Bone marrow (tissue), 2 donors: ENCODE measurements at regions not wholly inside any gene's neighbourhood (a gene's known extent, or its start where the extent isn't known, plus 50 kb on each side); places are given as distances from the start of the nearest gene placed in this dataset.
"Not testable (repeated sequence)": the region's sequence is repeated elsewhere in the genome, so short reads cannot be mapped to it uniquely, and the experiment has no call there.

Source experiments
- DNase-seq, 2 donors: peaks; one replicate each; lab custom pipeline; 2025; lab: John Stamatoyannopoulos, UW

GRCh38 chr16:18263046-18263445, 73.5 kb downstream of the NPIPA8 start:
- DNase-seq, result not testable (repeated sequence)

DNA sequence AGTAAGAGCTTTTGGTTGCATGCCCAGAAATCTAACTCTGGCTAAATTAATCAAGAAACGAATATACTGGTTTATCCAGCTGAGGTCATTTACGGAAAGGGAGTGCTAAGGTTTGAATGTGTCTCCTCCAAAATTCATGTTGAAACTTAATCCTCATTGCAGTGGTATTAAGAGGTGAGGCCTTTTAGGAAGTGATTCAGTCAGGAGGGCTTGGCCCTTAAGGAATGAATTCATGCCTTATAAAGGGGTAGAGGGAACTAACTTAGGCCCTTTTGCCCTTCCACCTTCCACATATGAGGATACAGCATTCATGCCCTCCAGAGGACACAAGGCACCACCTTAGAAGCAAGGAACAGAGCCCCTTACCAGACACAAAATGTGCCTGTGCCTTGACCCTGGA, 74.7 kb downstream of the NPIPA8 start:
- DNase-seq, result not testable (repeated sequence)

DNA sequence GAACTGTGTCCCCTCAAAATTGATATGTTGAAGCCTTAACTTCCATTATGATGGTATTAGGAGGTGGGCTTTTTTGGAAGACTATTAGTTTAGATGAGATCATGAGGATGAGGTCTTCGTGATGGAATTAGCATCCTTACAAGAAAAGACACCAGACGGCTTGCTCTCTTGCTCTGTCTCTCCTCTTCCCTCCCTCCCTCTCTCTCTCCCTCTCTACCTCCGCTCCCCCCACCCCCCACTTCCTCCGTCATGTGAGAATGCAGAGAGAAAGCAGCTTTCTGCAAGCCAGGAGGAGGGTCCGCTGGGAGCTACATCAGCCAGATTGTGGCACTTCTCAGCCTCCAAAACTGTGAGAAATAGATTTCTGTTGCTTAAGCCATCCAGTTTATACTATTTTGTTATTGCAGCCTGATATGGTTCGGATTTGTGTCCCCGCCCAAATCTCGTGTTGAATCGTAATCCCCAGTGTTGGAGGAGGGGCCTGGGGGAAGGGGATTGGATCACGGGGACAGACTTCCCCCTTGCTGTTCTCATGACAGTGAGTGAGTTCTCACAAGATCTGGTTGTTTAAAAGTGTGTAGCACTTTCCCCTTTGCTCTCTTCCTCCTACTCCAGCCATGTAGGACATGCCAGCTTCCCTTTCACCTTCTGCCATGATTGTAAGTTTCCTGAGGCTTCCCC, 76.9 kb downstream of the NPIPA8 start:
- DNase-seq, result not testable (repeated sequence)

DNA sequence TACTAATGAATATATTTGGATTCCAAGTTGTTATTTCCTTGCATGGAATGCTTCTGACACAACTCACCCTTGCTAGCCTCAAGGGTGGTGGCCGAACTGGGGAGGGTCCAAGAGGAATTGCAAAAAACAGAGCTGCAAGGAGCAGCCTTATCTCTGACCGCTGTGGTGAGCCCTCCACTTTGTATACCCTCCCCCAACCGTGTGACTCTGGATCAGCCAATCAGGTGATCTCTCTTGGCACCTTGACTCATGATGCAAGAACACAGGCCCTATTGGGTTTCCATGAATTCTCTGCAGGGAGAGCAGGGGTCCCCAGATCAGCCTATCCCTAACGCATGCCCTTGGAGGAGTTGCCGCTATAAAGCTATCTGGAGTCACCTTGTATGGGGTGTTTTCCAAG, 83.6 kb downstream of the NPIPA8 start:
- DNase-seq, result not testable (repeated sequence)

GRCh38 chr16:18230505-18230904, 106.0 kb downstream of the NPIPA8 start:
- not testable (repeated sequence) for DNase-seq

DNA sequence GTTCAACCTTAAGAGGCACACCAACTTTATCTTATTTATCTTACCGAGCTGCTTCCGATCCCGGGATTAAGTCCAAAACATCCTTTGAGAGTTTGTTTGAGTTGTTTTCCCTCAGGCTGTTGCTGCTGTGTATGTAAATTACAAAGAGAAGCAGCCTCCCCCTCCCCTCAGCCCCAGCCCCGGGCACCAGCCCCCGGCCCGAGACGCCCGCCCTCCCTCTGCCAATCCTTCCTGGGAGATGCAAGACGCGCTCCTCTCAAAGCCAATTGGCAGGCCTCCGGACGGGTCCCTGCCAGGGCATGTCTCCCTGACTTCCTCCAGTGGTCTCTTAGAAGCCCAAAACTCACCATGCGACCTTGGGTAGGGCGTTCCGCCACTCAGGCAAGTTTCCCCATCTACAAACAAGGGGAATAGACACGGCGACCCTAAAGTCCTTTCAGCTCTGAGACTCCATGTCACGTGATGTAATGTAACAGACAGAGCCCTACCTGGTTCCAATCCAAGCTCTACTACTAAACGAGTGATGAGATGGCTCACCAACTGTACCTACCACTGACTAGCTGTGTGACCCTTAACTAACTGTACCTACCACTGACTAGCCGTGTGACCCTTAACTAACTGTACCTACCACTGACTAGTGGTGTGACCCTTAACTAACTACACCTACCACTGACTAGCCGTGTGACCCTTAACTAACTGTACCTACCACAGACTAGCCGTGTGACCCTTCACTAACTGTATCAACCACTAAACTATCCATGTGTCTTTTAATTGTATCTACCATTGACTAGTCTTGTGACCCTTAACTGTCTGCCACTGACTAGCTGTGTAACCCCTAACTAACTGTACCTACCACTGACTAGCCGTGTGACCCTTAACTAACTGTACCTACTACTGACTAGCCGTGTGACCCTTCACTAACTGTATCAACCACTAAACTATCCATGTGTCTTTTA, 114.2 kb downstream of the NPIPA8 start:
- not testable (repeated sequence) for DNase-seq

- not testable (repeated sequence) for DNase-seq
Observed at GRCh38 chr16:18217741-18218140, 118.8 kb downstream of the NPIPA8 start.

- DNase-seq, result not testable (repeated sequence)
Observed at GRCh38 chr16:18216814-18217213, 119.7 kb downstream of the NPIPA8 start.

GRCh38 chr16:18213810-18214209, 122.7 kb downstream of the NPIPA8 start:
- DNase-seq, result not testable (repeated sequence)

GRCh38 chr16:18211505-18211904, 125.0 kb downstream of the NPIPA8 start:
- not testable (repeated sequence) for DNase-seq

DNA sequence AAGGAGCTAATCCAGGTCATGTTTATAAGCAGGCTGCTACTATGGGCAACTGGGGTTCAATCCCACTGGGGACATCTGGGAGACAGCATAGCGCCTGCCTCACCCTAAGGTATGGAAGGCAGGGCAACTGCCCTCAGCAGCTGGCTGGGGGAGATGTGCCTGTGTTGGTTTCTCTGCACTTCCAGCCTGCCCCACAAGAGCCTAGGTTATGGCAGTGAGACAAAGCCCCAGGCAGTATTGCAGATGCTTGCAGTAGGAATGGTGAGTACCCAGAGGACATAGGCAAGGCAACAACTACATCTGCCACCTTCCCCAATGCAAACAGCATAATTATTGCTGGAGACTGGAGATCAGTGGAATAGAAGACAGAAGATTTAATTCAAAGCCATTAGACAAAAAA, 131.8 kb downstream of the NPIPA8 start:
- not testable (repeated sequence) for DNase-seq

GRCh38 chr16:18204309-18204708, 132.2 kb downstream of the NPIPA8 start:
- DNase-seq, result not testable (repeated sequence)

DNA sequence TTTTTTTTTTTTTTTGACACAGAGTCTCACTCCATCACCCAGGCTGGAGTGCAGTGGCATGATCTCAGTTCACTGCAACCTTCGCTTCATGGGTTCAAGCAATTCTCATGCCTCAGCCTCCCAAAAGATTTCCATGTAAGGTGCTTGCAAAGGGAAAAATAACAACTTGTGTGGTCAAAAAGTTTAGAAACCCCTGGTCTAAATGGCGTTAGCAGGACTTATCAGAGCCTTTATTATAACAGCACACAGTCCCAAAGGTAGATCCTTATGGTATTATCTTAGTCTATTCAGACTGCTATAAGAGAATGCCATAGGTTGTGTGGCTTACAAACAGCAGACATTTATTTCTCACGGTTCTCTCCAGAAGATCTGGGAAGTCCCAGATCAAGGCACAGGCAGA, 135.0 kb downstream of the NPIPA8 start:
- not testable (repeated sequence) for DNase-seq

DNA sequence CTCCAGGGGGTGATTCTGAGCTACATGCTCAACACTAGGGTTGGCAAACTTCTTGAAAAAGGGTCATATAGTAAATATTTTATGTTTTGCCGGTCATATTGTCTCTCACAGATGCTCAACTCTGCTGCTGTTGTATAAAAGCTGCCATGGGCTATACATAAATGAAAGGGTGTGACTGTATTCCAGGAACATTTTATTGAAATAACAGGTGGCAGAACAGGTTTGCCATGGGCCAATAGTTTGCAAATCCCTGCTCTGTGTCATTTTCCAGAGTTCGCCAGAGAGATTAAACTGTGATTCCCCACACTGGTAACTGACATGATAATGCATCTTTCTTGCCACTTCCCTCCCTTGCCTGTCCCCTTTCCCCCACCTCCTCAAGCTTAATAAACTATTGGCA, 144.1 kb downstream of the NPIPA8 start:
- not testable (repeated sequence) for DNase-seq

DNA sequence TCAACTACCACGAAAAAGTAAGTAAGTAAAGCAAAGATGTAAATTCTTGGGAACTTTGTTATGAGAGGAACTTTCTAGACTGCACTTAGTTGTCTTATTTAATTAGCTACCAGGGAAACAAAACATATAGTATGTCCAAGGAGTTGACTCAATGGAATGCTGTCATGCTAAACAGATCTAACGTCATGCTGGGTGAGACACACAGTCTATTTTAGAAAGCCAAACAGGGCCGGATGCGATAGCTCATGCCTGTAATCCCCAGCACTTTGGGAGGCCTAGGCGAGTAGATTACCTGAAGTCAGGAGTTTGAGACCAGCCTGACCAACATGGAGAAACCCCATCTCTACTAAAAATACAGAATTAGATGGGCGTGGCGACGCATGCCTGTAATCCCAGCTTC, 146.4 kb downstream of the NPIPA8 start:
- DNase-seq, result not testable (repeated sequence)

- DNase-seq, result not testable (repeated sequence)
Observed at GRCh38 chr16:18184755-18185154, 151.8 kb downstream of the NPIPA8 start.

GRCh38 chr16:18181028-18181427, 155.5 kb downstream of the NPIPA8 start:
- DNase-seq, result not testable (repeated sequence)

- not testable (repeated sequence) for DNase-seq
Observed at GRCh38 chr16:18173945-18174497, 162.5 kb downstream of the NPIPA8 start.

GRCh38 chr16:18162293-18162692, 174.2 kb downstream of the NPIPA8 start:
- DNase-seq, result not testable (repeated sequence)

- DNase-seq, result not testable (repeated sequence)
Observed at GRCh38 chr16:18161224-18161623, 175.3 kb downstream of the NPIPA8 start.

DNA sequence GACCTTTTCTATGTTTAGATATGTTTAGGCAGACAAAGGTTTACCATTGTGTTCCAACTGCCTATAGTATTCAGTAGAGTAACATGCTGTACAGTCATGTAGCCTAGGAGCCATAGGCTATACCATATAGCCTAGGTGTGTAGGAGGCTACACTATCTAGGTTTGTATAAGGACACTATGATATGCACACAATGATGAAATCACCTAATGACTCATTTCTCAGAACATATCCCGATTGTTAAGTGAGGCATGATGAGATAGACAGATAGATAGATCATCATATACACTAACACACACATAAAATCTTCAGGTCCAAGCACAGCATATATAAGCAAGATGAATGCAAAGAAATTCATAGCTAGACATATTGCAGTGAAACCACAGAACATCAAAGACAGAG, 177.4 kb downstream of the NPIPA8 start:
- DNase-seq, result not testable (repeated sequence)

DNA sequence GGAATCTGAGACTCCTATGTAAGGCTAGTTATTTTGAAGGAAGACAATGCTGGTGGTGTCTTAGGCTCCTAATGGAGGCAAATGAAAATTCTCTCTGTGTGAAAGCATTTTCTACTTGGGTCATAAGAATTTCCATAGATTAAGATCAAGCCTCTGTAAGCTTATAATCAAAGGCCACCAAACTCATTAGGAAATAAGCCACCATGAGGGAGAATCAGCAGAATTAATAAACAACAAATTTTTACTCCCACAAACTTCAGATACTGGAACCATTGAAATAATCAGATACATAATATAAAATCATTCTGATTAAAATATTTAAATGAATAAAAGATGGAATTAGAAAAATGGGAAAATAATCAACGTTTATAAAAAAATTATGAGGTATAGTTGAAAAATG, 178.7 kb downstream of the NPIPA8 start:
- not testable (repeated sequence) for DNase-seq
